SKM-1 (cell line): ENCODE measurements at regions not wholly inside any gene's neighbourhood (a gene's known extent, or its start where the extent isn't known, plus 50 kb on each side); places are given as distances from the start of the nearest gene placed in this dataset.

Experiments used
- DNase-seq: peaks from one replicate; lab custom pipeline; 2025; ENCODE audit not compliant: unreplicated experiment; lab: John Stamatoyannopoulos, UW

- DNase-seq, result no peak
Measured at GRCh38 chr5:120217001-120217400, 247.1 kb upstream of the PRR16 start.

DNA sequence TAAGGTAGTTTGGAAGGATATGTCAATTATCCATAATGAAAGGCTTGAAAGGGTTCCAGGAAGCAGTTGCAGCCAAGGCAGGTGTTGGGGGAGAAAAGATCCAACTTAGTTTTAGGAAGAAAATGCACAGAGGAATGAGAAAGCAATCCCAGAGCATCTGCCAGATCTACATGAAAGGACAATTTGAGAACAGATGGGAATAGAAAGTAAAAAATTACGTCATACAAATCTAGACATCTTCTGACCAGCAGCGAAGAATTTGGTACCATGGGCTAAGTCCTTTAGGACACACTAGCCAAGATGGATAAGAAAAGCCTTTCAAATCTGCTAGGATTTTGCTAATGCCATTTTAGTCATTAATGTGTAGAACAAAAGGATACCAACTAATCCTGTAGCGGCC lies 244.1 kb upstream of the PRR16 start:
- no peak for DNase-seq

- DNase-seq, result no peak
Measured at GRCh38 chr5:120225524-120225923, 238.6 kb upstream of the PRR16 start.

DNA sequence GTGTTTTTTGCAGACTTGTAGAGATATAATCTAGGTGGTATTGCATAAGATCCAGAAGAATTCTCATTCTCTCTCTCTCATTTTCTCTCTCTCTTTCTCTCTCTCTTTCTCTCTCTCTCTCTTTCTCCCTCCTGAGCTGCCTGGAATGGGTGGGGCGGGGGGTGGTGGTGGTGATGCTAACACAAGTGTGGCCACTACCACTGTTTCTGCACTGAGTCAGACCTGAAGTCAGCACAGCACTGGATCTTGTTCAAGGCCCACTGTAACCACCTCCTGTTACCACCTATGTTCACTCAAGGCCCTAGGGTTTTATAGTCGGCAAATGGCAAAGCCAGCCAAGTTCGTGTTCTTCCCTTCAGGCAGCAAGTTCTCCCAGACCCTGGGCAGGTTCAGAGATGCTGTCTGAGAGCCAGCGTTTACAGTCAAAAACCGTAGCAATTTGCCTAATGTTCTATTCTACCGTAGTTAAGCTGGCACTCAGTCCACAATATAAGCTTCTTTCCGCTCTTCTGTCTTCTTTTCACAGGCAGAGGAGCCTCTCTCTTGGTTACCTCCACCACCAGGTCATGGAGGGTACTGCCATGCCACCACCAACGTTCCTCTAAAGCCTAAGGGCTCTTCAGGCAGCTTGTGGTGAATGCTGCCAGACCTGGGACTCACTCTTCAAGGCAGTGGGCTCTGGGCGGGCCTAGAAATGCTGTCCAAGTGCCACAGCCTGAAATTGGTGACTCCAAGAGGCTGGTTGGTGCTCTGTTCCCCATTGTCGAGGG lies 235.7 kb upstream of the PRR16 start:
- DNase-seq, result no peak

DNA sequence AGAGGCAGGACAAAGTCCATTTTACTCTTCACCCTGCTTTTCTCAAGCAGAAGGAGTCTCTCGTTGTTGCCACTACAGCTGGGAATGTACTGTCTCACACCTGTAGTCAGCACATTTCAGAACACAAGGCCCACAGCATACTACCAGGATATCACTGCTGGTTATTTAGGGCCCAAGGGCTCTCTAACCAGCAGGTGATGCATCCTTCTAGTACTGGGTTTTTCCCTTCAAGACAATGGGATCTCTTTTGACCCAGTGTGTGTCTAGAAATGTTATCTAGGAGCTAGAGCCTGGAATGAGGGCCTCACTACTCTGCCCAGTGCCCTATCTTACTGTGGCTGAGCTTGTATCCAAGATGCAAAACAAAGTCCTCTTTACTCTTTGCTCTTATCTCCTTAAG lies 235.1 kb upstream of the PRR16 start:
- DNase-seq, result no peak

GRCh38 chr5:120231563-120231962 lies 232.5 kb upstream of the PRR16 start:
- no peak for DNase-seq

DNA sequence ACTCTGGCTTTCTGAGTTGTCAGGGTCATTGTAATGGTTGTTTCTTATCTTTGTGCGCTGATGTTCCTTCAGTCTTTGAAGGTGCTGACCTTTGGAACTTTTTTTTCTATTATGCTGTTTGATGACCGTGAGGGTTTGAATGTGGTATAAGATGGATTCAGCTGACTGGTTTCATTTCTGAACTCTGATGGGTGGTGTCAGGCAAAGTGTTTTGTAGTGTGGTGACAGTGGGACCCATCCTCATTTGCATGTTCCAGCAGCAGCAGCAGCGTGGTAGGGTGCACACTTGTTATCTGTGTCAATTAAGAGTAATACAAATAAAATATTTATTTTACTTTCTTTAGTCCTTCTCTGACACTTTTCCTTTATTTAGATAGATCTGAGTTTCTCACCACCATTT lies 227.7 kb upstream of the PRR16 start:
- no peak for DNase-seq

DNA sequence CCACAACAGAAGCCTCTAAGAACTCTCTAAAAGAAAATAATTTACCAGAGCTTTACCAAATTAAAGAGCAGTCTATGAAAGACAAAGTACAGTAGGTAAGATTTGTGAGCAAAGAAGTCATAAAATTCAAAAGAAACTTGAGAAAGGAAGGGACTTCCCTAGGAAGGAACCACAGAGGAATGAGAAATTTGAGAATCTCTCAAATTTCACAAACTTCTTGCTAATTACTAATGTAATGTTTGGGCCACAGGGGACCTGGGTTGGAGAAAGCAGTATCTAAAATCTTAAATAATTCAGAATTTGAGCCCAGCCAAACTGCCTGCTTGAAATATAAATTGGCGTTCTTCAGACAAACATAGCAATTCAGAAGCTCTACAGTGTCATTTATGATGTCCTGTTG lies 225.0 kb upstream of the PRR16 start:
- DNase-seq, result no peak

DNA sequence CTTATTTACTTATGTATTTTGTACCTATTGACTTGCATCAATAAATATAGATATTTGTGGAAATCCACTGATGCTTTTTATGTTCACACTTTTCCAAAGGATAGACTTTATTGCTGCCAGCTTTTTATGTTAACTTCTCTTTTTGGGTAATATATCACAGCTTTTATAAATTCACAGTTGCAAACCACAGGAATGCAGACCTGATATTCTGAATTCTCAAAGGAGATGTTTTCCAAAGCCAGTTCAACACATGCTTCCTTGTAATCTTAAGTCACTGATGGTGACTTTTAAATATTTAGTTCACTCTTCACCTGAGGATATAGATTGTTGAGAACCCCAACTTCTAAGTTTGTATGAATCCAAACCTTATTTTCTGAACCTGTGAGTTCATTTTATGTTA lies 223.4 kb upstream of the PRR16 start:
- DNase-seq, result no peak

GRCh38 chr5:120241400-120241799 lies 222.7 kb upstream of the PRR16 start:
- DNase-seq, result no peak

GRCh38 chr5:120251898-120252297 lies 212.2 kb upstream of the PRR16 start:
- no peak for DNase-seq

DNA sequence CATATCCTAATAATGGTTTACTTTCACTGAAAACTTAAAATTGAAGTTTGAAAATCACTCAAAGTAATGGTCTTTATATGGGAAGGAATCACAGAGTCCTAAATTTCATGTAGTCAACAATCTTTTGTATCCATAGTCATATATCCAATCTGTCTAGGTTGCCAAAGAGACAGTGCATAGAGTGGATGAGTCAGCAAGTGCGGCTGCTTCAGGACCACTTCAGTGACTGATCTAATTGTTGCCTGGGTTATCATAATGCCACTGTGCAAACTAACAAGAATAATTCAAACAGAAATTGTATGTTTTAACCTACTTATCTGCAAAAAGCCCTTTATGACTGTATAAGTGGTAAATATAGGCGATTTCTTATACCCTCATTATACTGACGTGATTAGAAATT lies 211.3 kb upstream of the PRR16 start:
- no peak for DNase-seq

DNA sequence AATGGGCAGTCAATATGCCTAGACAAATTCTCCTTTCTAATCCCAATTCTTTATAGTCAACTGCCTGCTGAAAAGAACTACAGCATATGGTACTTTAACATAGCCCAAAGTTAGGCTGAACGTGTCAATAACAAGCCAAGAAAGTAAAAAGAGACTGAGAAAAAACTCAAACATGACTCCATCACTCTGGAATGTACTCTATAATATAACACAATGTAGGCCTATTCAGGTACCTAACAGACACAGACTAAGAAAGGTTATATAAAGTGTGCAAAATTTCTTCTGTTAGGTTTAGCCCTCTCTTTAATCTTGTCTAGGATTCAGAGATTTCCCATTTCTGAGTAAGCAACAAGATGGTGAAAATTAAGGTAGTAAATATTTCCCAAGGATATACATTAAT lies 209.7 kb upstream of the PRR16 start:
- DNase-seq, result no peak

DNA sequence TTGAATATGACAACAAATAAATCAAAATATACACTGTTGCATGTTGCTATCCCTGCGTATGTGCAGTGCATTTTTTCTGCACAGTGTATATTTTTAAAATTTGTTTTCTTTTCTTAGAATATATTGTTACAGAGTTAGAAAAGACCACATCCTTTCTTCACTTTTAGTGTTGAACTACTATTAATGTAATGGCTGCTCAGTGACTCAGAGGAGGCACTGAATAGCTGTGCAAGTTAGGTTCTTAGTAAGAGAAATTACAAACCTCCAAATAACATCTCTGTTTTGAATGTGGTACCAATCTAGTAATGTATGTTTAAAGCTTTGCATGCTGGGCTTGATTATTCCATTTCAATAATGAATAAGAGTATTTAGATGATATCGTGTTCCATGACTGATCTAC lies 208.9 kb upstream of the PRR16 start:
- no peak for DNase-seq

GRCh38 chr5:120256376-120256775 lies 207.7 kb upstream of the PRR16 start:
- no peak for DNase-seq

DNA sequence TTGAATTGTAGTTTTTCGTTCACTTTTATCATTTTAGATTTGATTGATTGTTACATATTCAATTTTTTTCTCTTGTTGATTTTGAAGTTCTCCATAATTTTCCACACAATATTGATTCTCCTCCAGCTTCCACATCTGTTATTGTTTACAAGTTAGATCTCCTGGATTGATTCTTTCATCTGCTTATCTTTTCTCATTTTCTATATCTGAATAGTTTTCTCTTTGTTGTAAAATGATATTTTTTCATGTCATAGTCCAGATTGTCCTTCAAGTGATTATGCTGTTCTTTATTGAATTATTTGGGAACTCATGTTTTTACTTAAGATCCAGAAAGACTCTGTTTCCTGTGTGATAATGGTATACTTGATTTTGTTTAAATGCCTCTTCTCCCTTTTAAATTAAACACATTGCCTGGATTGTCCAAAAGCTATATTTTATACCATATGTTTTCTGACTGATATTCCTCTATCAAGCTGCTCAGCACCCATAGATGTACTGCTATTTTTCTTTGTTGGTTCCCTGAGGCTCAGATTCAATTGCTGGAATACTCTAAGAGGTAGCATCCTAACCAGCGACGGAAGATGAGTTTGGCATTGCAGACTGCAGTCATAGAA lies 206.6 kb upstream of the PRR16 start:
- DNase-seq, result no peak

DNA sequence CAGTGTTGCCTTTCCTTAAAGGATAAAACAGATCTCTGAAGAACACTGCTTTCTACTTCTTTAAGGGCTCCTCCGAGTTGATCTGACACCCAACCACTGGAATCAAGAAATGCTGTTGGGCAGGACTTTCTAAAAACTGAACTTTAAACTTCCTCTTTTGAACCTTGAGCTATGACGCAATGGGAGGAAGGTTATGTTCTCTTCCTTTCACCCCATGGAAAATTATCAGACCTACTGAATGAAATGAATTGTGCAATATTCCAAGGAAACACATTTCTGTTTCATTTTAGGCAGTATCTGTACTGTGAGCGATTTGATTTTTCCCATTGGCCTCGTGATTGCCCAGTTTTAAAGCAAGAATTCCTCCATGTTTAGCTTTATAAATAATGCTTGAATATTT lies 206.0 kb upstream of the PRR16 start:
- DNase-seq, result peak; percentile 96

DNA sequence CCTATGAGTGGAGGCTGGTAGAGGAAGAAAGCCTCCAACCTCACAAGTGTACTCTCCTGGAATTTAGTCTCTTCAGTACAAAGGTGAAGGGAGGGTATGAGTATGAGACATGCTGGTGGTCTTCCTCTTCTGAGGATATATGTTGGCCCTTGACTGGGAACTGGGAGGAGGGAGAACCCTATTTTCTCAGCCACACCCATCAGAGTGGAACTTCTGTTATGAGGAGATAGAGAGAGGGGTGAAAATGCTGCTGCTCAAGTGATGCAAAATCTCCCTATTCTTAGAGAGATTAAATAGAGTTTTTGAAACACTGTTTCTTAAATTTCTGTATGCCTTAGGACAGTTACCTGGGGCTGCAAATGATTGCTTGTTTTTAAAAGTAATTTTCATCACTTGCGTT lies 203.4 kb upstream of the PRR16 start:
- DNase-seq, result no peak

DNA sequence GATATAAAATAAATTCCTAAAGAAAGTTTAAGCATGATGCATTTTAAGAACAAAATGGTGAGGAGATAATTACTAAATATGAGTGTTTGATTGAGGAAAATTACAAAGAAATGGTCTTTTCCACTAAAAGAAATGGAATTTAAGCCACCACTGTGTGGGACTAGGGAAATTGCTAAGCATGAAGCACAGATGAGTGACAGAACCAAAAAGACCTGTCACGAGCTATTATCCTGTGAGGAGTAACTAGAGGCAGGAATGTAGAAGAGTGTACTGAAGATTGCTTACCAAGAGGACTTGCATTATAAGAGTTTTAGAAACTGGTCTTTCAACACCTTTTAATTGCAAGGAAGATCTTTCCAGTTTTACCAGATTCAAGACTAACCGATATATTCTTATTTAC lies 193.6 kb upstream of the PRR16 start:
- DNase-seq, result no peak

DNA sequence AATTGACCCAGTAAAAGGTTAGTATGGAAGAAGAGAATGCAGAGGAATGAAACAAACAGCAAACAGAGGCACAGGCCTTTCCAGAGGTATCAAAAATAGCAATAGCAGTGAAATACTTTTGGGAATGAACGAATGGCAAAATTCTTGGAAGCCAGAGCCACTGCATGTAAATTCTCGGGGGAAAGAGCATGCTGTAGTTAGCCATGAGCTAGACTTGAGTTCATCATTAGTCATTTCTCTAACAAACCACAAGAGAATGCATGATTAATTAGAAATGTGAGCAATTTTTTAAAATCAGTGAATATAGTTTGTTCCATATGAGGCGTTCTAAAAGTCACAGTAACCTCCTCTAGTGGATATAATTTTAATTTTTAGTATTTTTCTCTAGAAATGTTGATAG lies 170.3 kb upstream of the PRR16 start:
- DNase-seq, result no peak

DNA sequence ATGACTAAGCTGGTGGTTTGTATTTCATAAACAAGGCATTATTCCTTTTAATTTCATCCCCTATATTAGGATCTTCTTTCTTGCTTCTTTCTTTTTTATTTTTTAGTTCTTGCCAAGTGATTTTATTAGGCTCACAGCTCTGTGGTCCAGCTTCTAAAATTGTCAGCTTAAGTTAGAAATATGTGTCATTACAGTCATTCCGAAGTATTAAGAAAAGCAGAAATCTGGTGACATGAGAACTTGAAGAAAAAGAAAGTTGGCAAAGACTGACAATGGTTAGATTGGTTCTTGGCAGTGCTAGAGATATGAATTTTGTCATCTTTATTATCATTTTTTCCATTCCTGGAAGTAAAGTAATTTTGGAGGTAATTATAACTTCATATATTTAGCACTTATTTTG lies 166.5 kb upstream of the PRR16 start:
- DNase-seq, result no peak

GRCh38 chr5:120298981-120299380 lies 165.1 kb upstream of the PRR16 start:
- no peak for DNase-seq

DNA sequence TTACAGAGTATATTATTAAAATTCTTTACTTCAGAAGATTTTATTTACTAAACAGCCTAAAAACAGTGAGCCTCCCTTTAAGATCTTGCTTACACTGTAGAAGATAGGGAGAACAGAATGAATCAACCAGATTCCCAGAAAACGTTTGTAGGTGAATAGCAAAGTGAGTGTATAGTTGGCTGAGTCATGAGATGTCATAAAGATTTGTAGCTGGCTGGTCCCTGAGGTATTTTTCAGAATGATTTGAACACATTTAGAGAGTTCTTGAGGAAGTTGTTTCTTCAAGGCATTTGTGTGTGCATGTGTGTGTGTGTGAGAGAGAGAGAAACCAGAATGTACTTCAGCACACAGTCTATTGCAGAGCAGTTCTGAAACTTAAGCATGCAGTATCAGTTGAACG lies 159.4 kb upstream of the PRR16 start:
- no peak for DNase-seq
